CD14-positive monocyte (primary cell): ENCODE measurements at regions not wholly inside any gene's neighbourhood (a gene's known extent, or its start where the extent isn't known, plus 50 kb on each side); places are given as distances from the start of the nearest gene placed in this dataset.

Experiments
- DNase-seq, 3 donors: peaks; one replicate each; pipeline ENCODE4 v3.0.0-alpha.2; 2011 to 2022
- H2AFZ ChIP-seq: 2 replicates; pipeline ENCODE4 v1.6.0; 2012; ENCODE audit warnings: mild to moderate bottlenecking, low read depth, low read length, inconsistent platforms; ENCODE audit not compliant: insufficient read depth, poor library complexity, severe bottlenecking
- H3K27ac ChIP-seq, 2 donors: 1 replicate in 1 of 2; 2 replicates in 1 of 2; pipeline ENCODE4 v1.5.1; 2012 to 2013; ENCODE audit warnings: low read length in 2 of 2, control low read depth in 1 of 2, inconsistent platforms in 1 of 2, low read depth in 1 of 2, mild to moderate bottlenecking in 1 of 2
- H3K27me3 ChIP-seq, 2 donors: one replicate each; pipeline versions ENCODE4 v1.6.0 to v1.6.1; 2011 to 2013; ENCODE audit warnings: low read length in 2 of 2; ENCODE audit not compliant: control insufficient read depth in 2 of 2, insufficient read depth in 2 of 2
- H3K36me3 ChIP-seq, 2 donors: replicated peaks in 1 of 2; 1 replicate in 1 of 2; 2 replicates in 1 of 2; pipeline versions ENCODE4 v1.5.1 to v1.6.1; 2012 to 2013; ENCODE audit warnings: low read length in 2 of 2, control low read depth in 1 of 2, inconsistent platforms in 1 of 2, mild to moderate bottlenecking in 1 of 2; ENCODE audit not compliant: insufficient read depth in 2 of 2, control insufficient read depth in 1 of 2
- H3K4me1 ChIP-seq, 2 donors: 1 replicate in 1 of 2; 2 replicates in 1 of 2; pipeline versions ENCODE4 v1.5.1 to v1.6.1; 2012 to 2013; ENCODE audit warnings: low read length in 2 of 2, control low read depth in 1 of 2, inconsistent platforms in 1 of 2, mild to moderate bottlenecking in 1 of 2, moderate library complexity in 1 of 2; ENCODE audit not compliant: insufficient read depth in 2 of 2, control insufficient read depth in 1 of 2
- H3K4me2 ChIP-seq: replicated peaks from 2 replicates; pipeline ENCODE3; 2012; ENCODE audit warnings: low read length, moderate library complexity, mild to moderate bottlenecking; ENCODE audit not compliant: poor library complexity, severe bottlenecking; ENCODE audit errors: extremely low read depth
- H3K4me3 ChIP-seq, 3 experiments: fragments of 200-600 bp in 1 of 3; sonication (generic) in 1 of 3; replicated peaks in 1 of 3; 1 replicate in 2 of 3; 2 replicates in 1 of 3; pipeline ENCODE4 v1.5.1; 2011 to 2013; ENCODE audit warnings: low read length in 3 of 3, mild to moderate bottlenecking in 3 of 3, control low read depth in 2 of 3, low read depth in 2 of 3, inconsistent platforms in 1 of 3, moderate library complexity in 1 of 3
- H3K79me2 ChIP-seq: 2 replicates; pipeline ENCODE4 v1.6.0; 2012; ENCODE audit warnings: mild to moderate bottlenecking, control low read depth, inconsistent platforms, low read length, moderate library complexity; ENCODE audit not compliant: insufficient read depth
- H3K9ac ChIP-seq: 2 replicates; pipeline ENCODE4 v1.6.0; 2017; ENCODE audit warnings: low read length, mild to moderate bottlenecking; ENCODE audit not compliant: insufficient read depth, poor library complexity, severe bottlenecking
- H3K9me3 ChIP-seq, 2 donors: replicated peaks in 1 of 2; 1 replicate in 1 of 2; 2 replicates in 1 of 2; pipeline versions ENCODE4 v1.5.1 to v1.6.1; 2012 to 2013; ENCODE audit warnings: low read length in 2 of 2, control low read depth in 1 of 2; ENCODE audit not compliant: control insufficient read depth in 1 of 2, insufficient read depth in 1 of 2
- H4K20me1 ChIP-seq: 2 replicates; pipeline ENCODE4 v1.6.0; 2012; ENCODE audit warnings: mild to moderate bottlenecking, low read length, control low read depth, moderate library complexity; ENCODE audit not compliant: insufficient read depth
- H3K27ac Mint-ChIP-seq, 7 donors: one replicate each; pipeline ENCODE4 v1.8.0; 2020; ENCODE audit warnings: mild to moderate bottlenecking in 7 of 7, mixed read lengths in 7 of 7, moderate library complexity in 6 of 7, inconsistent platforms in 2 of 7
- H3K27me3 Mint-ChIP-seq, 3 donors: one replicate each; pipeline ENCODE4 v1.8.0; 2021 to 2022; ENCODE audit warnings: low read depth in 3 of 3, mild to moderate bottlenecking in 3 of 3, mixed read lengths in 3 of 3, moderate library complexity in 3 of 3, inconsistent platforms in 1 of 3
- H3K36me3 Mint-ChIP-seq, 2 donors: one replicate each; pipeline ENCODE4 v1.8.0; 2020; ENCODE audit warnings: mixed read lengths in 2 of 2, inconsistent platforms in 1 of 2, mild to moderate bottlenecking in 1 of 2
- H3K4me1 Mint-ChIP-seq: one replicate; pipeline ENCODE4 v1.8.0; 2020; ENCODE audit warnings: mild to moderate bottlenecking, mixed read lengths
- H3K4me3 Mint-ChIP-seq, 2 donors: one replicate each; pipeline ENCODE4 v1.8.0; 2020; ENCODE audit warnings: mild to moderate bottlenecking in 2 of 2, mixed read lengths in 2 of 2, moderate library complexity in 1 of 2
- H3K9me3 Mint-ChIP-seq, 7 donors: one replicate each; pipeline ENCODE4 v1.8.0; 2020 to 2022; ENCODE audit warnings: mixed read lengths in 7 of 7, mild to moderate bottlenecking in 6 of 7, moderate library complexity in 6 of 7, inconsistent platforms in 2 of 7
- WGBS: methylation state at CpG from one replicate; pipeline ENCODE4 v1.1.5; 2013; ENCODE audit warnings: missing lambda C conversion rate; ENCODE audit not compliant: insufficient coverage; 5-methylcytosine and 5-hydroxymethylcytosine counted together
- intact Hi-C, 2 donors: fragments of 100-400 bp; cut with micrococcal nuclease; formaldehyde crosslinking; loops; one replicate each; pipeline versions ENCODE4 v1.15.0 to v1.15.1; 2023
- TF ChIP-seq, protein P1 (sequence below): fragments of 200-600 bp; IDR thresholded peaks from one replicate; pipeline ENCODE4 v1.8.0; 2022; ENCODE audit warnings: antibody characterized with exemption, mild to moderate bottlenecking

DNA sequence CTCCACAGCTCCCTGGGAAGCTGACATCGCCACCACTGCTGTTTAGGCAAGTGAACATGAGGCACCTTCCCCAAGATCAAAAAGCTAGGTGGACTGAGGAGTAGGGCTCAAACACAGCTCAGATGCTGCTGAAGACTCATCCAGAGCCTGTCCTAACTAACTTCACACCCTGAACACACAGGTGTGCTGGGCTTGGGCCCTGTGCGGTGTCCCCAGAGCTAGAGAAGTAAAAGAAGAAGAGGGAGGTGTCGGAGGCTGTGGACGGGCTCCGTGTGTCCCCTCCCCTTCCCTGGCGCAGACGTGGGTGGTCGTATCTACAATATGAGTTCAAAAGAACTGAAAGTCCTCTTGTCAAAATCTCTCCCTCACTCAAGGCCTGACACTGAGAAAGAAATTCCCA, 373.4 kb upstream of the MGMT start:
- H4K20me1 ChIP-seq = no peaks in the 10 kb centered on the region
- no peaks in the 10 kb centered on the region for H3K9me3 ChIP-seq
- no peak for DNase-seq
- intact Hi-C loops = no loop called here
- no peak overlapping the region for H3K4me2 ChIP-seq
- no peak overlapping the region for H3K4me3 ChIP-seq
- WGBS = no CpG with 5 or more reads among the region's 8 CpGs
- H3K9ac ChIP-seq = no peak overlapping the region
- Mint-ChIP-seq H3K27ac (no peak overlapping the region), H3K27me3 (peaks cover 0 to 3% (median 2%) of the 10 kb centered on the region in 3 donors), H3K36me3 (no peaks in the 10 kb centered on the region), H3K9me3 (no peaks in the 10 kb centered on the region), H3K4me1 (peaks cover 14% of the 10 kb centered on the region), H3K4me3 (no peak overlapping the region)
- H3K79me2 ChIP-seq = no peaks in the 10 kb centered on the region
- no peak overlapping the region for H2AFZ ChIP-seq
- TF ChIP-seq, protein P1, sequence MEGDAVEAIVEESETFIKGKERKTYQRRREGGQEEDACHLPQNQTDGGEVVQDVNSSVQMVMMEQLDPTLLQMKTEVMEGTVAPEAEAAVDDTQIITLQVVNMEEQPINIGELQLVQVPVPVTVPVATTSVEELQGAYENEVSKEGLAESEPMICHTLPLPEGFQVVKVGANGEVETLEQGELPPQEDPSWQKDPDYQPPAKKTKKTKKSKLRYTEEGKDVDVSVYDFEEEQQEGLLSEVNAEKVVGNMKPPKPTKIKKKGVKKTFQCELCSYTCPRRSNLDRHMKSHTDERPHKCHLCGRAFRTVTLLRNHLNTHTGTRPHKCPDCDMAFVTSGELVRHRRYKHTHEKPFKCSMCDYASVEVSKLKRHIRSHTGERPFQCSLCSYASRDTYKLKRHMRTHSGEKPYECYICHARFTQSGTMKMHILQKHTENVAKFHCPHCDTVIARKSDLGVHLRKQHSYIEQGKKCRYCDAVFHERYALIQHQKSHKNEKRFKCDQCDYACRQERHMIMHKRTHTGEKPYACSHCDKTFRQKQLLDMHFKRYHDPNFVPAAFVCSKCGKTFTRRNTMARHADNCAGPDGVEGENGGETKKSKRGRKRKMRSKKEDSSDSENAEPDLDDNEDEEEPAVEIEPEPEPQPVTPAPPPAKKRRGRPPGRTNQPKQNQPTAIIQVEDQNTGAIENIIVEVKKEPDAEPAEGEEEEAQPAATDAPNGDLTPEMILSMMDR = no peak
- H3K36me3 ChIP-seq = no peaks in the 10 kb centered on the region
- H3K4me1 ChIP-seq = peaks cover 8 to 9% of the 10 kb centered on the region in 2 donors
- H3K27me3 ChIP-seq = no peaks in the 10 kb centered on the region
- no peak overlapping the region for H3K27ac ChIP-seq

DNA sequence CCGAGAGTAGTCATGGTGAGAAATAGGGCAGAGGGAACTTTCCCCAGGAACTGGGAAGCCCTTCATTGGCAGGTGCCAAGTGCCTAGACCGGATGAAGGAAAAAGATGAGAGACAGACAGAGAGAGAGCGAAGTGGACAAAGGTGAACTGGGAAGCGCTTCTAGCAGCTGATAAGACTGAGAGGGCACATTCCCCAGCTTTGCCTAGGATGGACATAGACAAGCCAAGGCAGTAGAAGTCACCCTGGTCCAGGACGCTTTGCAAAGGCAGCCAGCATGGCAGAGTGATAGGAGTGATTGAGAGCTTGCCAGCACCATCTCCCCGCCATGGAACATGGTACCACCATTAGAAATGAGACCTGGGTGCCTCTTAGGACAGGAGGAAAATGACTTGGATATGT, 372.8 kb upstream of the MGMT start:
- H2AFZ ChIP-seq = no peak overlapping the region
- H3K27ac ChIP-seq = no peak overlapping the region
- no peaks in the 10 kb centered on the region for H3K9me3 ChIP-seq
- no peak for DNase-seq
- 93% methylated on average over 6 of the region's 6 CpGs for WGBS
- no peak overlapping the region for H3K4me2 ChIP-seq
- Mint-ChIP-seq H3K27me3 (peaks cover 0 to 3% (median 2%) of the 10 kb centered on the region in 3 donors), H3K36me3 (no peaks in the 10 kb centered on the region), H3K27ac (no peak overlapping the region), H3K4me3 (no peak overlapping the region), H3K4me1 (peaks cover 14% of the 10 kb centered on the region), H3K9me3 (no peaks in the 10 kb centered on the region)
- TF ChIP-seq, protein P1 = no peak
- H3K4me3 ChIP-seq = no peak overlapping the region
- no peaks in the 10 kb centered on the region for H4K20me1 ChIP-seq
- no peaks in the 10 kb centered on the region for H3K27me3 ChIP-seq
- no peak overlapping the region for H3K9ac ChIP-seq
- H3K79me2 ChIP-seq = no peaks in the 10 kb centered on the region
- H3K36me3 ChIP-seq = no peaks in the 10 kb centered on the region
- peaks cover 8 to 9% of the 10 kb centered on the region in 2 donors for H3K4me1 ChIP-seq
- intact Hi-C loops = no loop called here
